CD4-positive, CD25-positive, alpha-beta regulatory T cell (primary cell): ENCODE measurements at regions not wholly inside any gene's neighbourhood (a gene's known extent, or its start where the extent isn't known, plus 50 kb on each side); places are given as distances from the start of the nearest gene placed in this dataset.

Source experiments
- ATAC-seq, 2 donors: fragments of 150-1000 bp; cut with Tn5 transposase; one replicate each; pipeline ENCODE4 v1.10.0; 2021; ENCODE audit warnings: low read depth in 2 of 2, moderate number of reproducible peaks in 2 of 2, moderate library complexity in 1 of 2
- DNase-seq, 3 donors: peaks; one replicate each; pipeline versions ENCODE4 v3.0.0 to v3.0.0-alpha.2; 2012 to 2022; ENCODE audit warnings: mixed read lengths in 1 of 3
- H3K27ac ChIP-seq: one replicate; pipeline ENCODE4 v1.7.0; 2013; ENCODE audit warnings: mild to moderate bottlenecking, low read length; ENCODE audit not compliant: insufficient read depth, poor library complexity, severe bottlenecking
- H3K27me3 ChIP-seq: one replicate; pipeline ENCODE4 v1.7.0; 2013; ENCODE audit warnings: low read length; ENCODE audit not compliant: control insufficient read depth, insufficient read depth
- H3K36me3 ChIP-seq: one replicate; pipeline ENCODE4 v1.7.0; 2013; ENCODE audit warnings: mild to moderate bottlenecking, low read length, moderate library complexity; ENCODE audit not compliant: control insufficient read depth, insufficient read depth
- H3K4me1 ChIP-seq: 2 replicates; pipeline ENCODE4 v1.7.0; 2013; ENCODE audit warnings: mild to moderate bottlenecking, low read length; ENCODE audit not compliant: insufficient read depth, control insufficient read depth, poor library complexity, severe bottlenecking
- H3K4me3 ChIP-seq: one replicate; pipeline ENCODE4 v1.7.0; 2013; ENCODE audit warnings: low read depth, mild to moderate bottlenecking, low read length, moderate library complexity
- H3K9me3 ChIP-seq, 2 experiments: 1 replicate in 1 of 2; 2 replicates in 1 of 2; pipeline ENCODE4 v1.7.0; 2013; ENCODE audit warnings: low read length in 2 of 2, mild to moderate bottlenecking in 1 of 2, moderate library complexity in 1 of 2; ENCODE audit not compliant: control insufficient read depth in 2 of 2
- H3K27ac Mint-ChIP-seq, 3 donors: one replicate each; pipeline ENCODE4 v1.8.0; 2020 to 2022; ENCODE audit warnings: mild to moderate bottlenecking in 3 of 3, mixed read lengths in 3 of 3, moderate library complexity in 2 of 3
- H3K27me3 Mint-ChIP-seq: one replicate; pipeline ENCODE4 v1.8.0; 2022; ENCODE audit warnings: mild to moderate bottlenecking, mixed read lengths
- H3K36me3 Mint-ChIP-seq: one replicate; pipeline ENCODE4 v1.8.0; 2020; ENCODE audit warnings: mixed read lengths
- H3K4me1 Mint-ChIP-seq, 4 donors: one replicate each; pipeline ENCODE4 v1.8.0; 2020 to 2022; ENCODE audit warnings: mixed read lengths in 4 of 4, mild to moderate bottlenecking in 1 of 4
- H3K4me3 Mint-ChIP-seq, 4 donors: one replicate each; pipeline ENCODE4 v1.8.0; 2020 to 2022; ENCODE audit warnings: mild to moderate bottlenecking in 4 of 4, mixed read lengths in 4 of 4, moderate library complexity in 3 of 4
- H3K9me3 Mint-ChIP-seq, 7 donors: one replicate each; pipeline ENCODE4 v1.8.0; 2020 to 2022; ENCODE audit warnings: mixed read lengths in 7 of 7, mild to moderate bottlenecking in 3 of 7, moderate library complexity in 2 of 7

DNA sequence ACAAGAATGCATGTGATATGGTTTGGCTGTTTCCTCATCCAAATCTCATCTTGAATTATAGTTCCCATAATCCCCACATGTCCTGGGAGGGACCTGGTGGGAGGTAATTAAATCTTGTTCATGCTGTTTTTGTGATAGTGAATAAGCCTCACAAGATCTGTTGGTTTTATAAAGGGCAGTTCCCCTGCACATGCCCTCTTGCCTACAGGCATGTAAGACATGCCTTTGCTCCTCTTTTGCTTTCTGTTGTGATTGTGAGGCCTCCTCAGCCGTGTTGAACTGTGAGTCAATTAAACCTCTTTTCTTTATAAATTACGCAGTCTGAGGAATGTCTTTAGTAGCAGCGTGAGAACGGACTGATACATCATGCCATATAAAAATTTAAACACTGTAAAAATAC lies 1537.0 kb downstream of the OTOL1 start:
- H3K4me3 ChIP-seq = no peak overlapping the region
- H3K9me3 Mint-ChIP-seq = peaks cover 0 to 18% (median 4%) of the 10 kb centered on the region in 7 donors

DNA sequence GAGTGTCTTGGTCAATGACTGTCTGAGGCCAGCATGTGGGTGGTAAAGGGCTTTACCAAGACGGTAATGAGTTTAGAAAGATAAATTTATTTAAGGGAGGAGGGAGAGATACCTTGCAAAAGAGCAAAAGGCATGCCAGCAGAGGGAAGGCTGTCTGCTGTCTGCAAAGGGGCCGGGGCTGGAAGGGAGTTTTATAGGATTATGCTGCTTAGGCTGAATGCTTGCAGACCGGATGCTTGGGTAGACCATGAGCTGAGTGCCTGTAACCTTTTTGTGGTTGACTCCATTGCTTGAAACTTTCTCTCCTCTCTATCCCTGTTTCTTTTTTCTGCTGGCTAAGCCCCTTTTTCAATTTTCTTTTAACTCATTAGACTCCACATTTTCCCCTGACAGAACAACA lies 1543.0 kb downstream of the OTOL1 start:
- Mint-ChIP-seq H3K9me3 (peaks cover 5 to 36% (median 10%) of the 10 kb centered on the region in 7 donors), H3K27ac (no peak overlapping the region)
- ATAC-seq = no peak

More for the DNA sequence above, 1537.0 kb downstream of the OTOL1 start:
- ATAC-seq (no peak), DNase-seq (no peak)
- Histone ChIP-seq H3K27ac (no peak overlapping the region), H3K27me3 (no peaks in the 10 kb centered on the region), H3K9me3 (no peaks in the 10 kb centered on the region), H3K36me3 (no peaks in the 10 kb centered on the region), H3K4me1 (no peaks in the 10 kb centered on the region)
- H3K4me3 Mint-ChIP-seq = no peak overlapping the region
- H3K27me3 Mint-ChIP-seq = no peaks in the 10 kb centered on the region
- H3K4me1 Mint-ChIP-seq = no peaks in the 10 kb centered on the region
- no peaks in the 10 kb centered on the region for H3K36me3 Mint-ChIP-seq
- no peak overlapping the region for H3K27ac Mint-ChIP-seq

DNA sequence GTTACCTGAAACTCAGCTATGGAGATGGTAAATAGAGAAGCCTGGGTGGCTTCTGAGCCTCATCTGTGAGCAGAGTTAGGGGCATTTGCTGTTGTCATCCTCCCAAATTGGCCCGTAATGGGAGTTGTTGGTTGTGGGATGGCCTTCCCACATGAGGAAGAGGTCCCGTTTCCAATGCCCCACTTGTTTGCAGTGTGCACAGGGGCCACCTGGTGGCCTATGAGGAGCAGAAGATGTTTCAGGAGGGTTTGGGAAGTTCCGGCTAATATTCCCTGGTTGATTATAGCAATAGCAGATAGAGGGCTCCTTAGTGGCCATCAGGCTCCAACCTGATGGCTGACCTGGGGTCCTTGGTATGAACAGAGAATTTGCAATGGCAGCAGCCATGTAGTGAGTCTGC lies 1546.5 kb downstream of the OTOL1 start:
- H3K4me3 ChIP-seq = no peak overlapping the region
- H3K4me1 ChIP-seq = no peaks in the 10 kb centered on the region
- H3K36me3 Mint-ChIP-seq = no peaks in the 10 kb centered on the region
- H3K27ac ChIP-seq = no peak overlapping the region
- H3K27me3 Mint-ChIP-seq = no peaks in the 10 kb centered on the region
- peaks cover 7 to 27% (median 13%) of the 10 kb centered on the region in 7 donors for H3K9me3 Mint-ChIP-seq
- DNase-seq (no peak), ATAC-seq (no peak)
- no peaks in the 10 kb centered on the region for H3K36me3 ChIP-seq
- H3K9me3 ChIP-seq = peaks cover 2 to 4% of the 10 kb centered on the region in 2 experiments
- no peak overlapping the region for H3K4me3 Mint-ChIP-seq
- H3K27ac Mint-ChIP-seq = no peak overlapping the region
- no peaks in the 10 kb centered on the region for H3K27me3 ChIP-seq
- no peaks in the 10 kb centered on the region for H3K4me1 Mint-ChIP-seq

More for the DNA sequence above, 1543.0 kb downstream of the OTOL1 start:
- Histone ChIP-seq H3K36me3 (no peaks in the 10 kb centered on the region), H3K27ac (no peak overlapping the region), H3K27me3 (no peaks in the 10 kb centered on the region), H3K4me3 (no peak overlapping the region), H3K4me1 (no peaks in the 10 kb centered on the region), H3K9me3 (peaks cover 0 to 2% of the 10 kb centered on the region in 2 experiments)
- no peak for DNase-seq
- Mint-ChIP-seq H3K36me3 (no peaks in the 10 kb centered on the region), H3K27me3 (no peaks in the 10 kb centered on the region), H3K4me1 (no peaks in the 10 kb centered on the region), H3K4me3 (no peak overlapping the region)

GRCh38 chr3:163045945-163046344 lies 1549.3 kb downstream of the OTOL1 start:
- Histone ChIP-seq H3K4me1 (no peaks in the 10 kb centered on the region), H3K36me3 (no peaks in the 10 kb centered on the region), H3K4me3 (no peak overlapping the region), H3K27me3 (no peaks in the 10 kb centered on the region), H3K27ac (no peak overlapping the region), H3K9me3 (peaks cover 2 to 4% of the 10 kb centered on the region in 2 experiments)
- Mint-ChIP-seq H3K27me3 (no peaks in the 10 kb centered on the region), H3K36me3 (no peaks in the 10 kb centered on the region), H3K4me3 (no peak overlapping the region), H3K9me3 (peaks cover 5 to 22% (median 10%) of the 10 kb centered on the region in 7 donors), H3K27ac (no peak overlapping the region), H3K4me1 (no peaks in the 10 kb centered on the region)
- ATAC-seq (no peak), DNase-seq (no peak)

GRCh38 chr3:163048881-163049280 lies 1552.3 kb downstream of the OTOL1 start:
- H3K9me3 ChIP-seq = peaks cover 2 to 4% of the 10 kb centered on the region in 2 experiments
- Mint-ChIP-seq H3K27me3 (no peaks in the 10 kb centered on the region), H3K9me3 (peaks cover 0 to 8% (median 6%) of the 10 kb centered on the region in 7 donors), H3K4me1 (no peaks in the 10 kb centered on the region), H3K27ac (no peak overlapping the region), H3K4me3 (no peak overlapping the region), H3K36me3 (no peaks in the 10 kb centered on the region)
- no peak overlapping the region for H3K27ac ChIP-seq
- ATAC-seq (no peak), DNase-seq (no peak)
- no peak overlapping the region for H3K4me3 ChIP-seq
- H3K4me1 ChIP-seq = no peaks in the 10 kb centered on the region
- H3K27me3 ChIP-seq = no peaks in the 10 kb centered on the region
- H3K36me3 ChIP-seq = no peaks in the 10 kb centered on the region

DNA sequence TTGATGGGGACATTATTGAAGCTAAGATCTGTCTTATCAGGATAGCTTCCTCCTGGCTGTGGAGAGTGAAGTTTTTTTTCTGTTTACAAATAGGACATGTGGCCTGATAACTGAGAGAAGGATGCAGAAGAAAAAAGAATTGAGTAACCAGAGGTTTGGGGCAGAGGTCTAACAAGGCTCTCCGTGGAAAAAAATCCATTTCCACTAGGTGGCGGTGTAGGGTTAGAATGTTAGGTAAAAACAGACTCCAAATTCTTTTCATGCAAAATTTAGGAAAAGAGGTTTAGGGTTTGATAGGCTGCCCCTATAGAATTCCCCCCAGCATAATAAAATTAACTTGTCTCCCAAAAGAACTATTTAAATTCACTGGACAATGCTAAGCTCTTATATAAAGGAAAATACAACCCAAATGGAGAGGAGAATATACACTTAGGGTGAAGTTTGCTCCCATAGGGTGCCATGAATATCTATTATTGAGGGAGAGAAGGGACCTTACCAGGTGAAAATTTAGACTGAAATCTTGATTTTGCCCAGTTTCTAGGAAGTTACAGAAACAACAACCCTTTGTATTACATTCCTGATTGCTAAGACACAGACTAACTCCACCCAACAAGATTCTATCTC lies 1560.4 kb downstream of the OTOL1 start:
- DNase-seq (peak in 1 of 3 donors; percentile 22), ATAC-seq (no peak)
- Histone ChIP-seq H3K4me1 (no peaks in the 10 kb centered on the region), H3K27me3 (no peaks in the 10 kb centered on the region), H3K27ac (no peak overlapping the region), H3K9me3 (peaks cover 0 to 1% of the 10 kb centered on the region in 2 experiments), H3K36me3 (no peaks in the 10 kb centered on the region), H3K4me3 (no peak overlapping the region)
- no peaks in the 10 kb centered on the region for H3K36me3 Mint-ChIP-seq
- no peak overlapping the region for H3K27ac Mint-ChIP-seq
- no peaks in the 10 kb centered on the region for H3K4me1 Mint-ChIP-seq
- peaks cover 0 to 6% (median 0%) of the 10 kb centered on the region in 7 donors for H3K9me3 Mint-ChIP-seq
- no peak overlapping the region for H3K4me3 Mint-ChIP-seq
- no peaks in the 10 kb centered on the region for H3K27me3 Mint-ChIP-seq

DNA sequence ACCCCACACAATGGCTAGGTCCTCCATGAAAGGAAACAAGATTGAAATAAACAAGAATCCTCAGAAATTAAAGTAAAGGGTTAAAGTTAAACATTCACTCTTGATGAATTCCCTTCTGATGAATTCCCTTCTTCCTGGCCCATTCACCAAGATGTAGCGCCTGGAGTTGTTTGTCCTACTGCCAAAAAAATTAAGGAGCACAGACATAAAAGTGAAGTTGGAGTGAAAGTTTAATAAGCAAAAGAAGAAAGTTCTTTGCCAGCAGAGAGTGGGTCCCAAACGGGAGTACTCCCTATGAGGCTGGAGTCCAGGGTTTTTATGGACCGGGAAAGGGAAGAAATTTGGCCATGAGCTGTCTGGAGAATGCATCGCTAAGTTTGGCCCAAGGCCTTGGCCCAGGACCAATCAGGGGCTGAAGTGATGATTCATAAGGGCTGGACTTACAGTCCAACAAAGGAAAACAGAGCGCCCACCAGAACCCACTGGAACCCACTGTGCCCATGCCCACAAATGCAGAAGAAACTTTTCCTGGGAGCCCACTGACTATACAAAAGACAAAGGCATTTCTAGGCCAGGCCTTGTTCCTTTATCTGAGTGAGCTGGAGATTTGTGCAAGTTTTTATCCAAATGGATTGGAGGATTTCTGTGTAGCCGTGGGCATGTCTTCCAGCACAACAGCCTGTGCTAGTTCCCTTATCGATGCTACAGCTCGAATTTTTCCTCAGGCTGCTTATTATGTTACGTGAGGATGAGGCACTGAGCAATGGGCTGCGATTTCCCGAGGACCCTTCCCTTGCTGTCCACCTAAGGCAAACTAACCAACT lies 1561.6 kb downstream of the OTOL1 start:
- peaks cover 0 to 6% (median 0%) of the 10 kb centered on the region in 7 donors for H3K9me3 Mint-ChIP-seq
- H3K4me3 Mint-ChIP-seq = no peak overlapping the region

More for the DNA sequence above, 1561.6 kb downstream of the OTOL1 start:
- no peaks in the 10 kb centered on the region for H3K36me3 Mint-ChIP-seq
- H3K4me1 ChIP-seq = no peaks in the 10 kb centered on the region
- no peak overlapping the region for H3K4me3 ChIP-seq
- H3K27me3 ChIP-seq = no peaks in the 10 kb centered on the region
- H3K36me3 ChIP-seq = no peaks in the 10 kb centered on the region
- DNase-seq (no peak), ATAC-seq (no peak)
- no peak overlapping the region for H3K27ac Mint-ChIP-seq
- H3K9me3 ChIP-seq = peaks cover 0 to 1% of the 10 kb centered on the region in 2 experiments
- no peaks in the 10 kb centered on the region for H3K4me1 Mint-ChIP-seq
- no peak overlapping the region for H3K27ac ChIP-seq
- H3K27me3 Mint-ChIP-seq = no peaks in the 10 kb centered on the region
